ENCODE measurements at regions not wholly inside any gene's neighbourhood (a gene's known extent, or its start where the extent isn't known, plus 50 kb on each side); places are given as distances from the start of the nearest gene placed in this dataset.

GRCh38 chr3:72375237-72376076, 472.8 kb downstream of the SHQ1 start:
- TF ChIP-seq CTCF (conservative IDR thresholded peaks at IDR 0.05; ENCODE audit: low read depth in 2 of 2) (no peak), EZH2 (IDR thresholded peaks at IDR 0.05; ENCODE audit: low read depth, unreplicated experiment) (no peak), CREB1 (CRISPR knock-in tag; IDR thresholded peaks at IDR 0.05; ENCODE audit: low read depth) (no peak), JUNB (IDR thresholded peaks at IDR 0.05; ENCODE audit: unreplicated experiment) (no peak), EZH2phosphoT487 (IDR thresholded peaks at IDR 0.05; ENCODE audit: unreplicated experiment) (no peak), POLR2AphosphoS5 (IDR thresholded peaks at IDR 0.05; ENCODE audit: low read depth) (no peak), REST (IDR thresholded peaks at IDR 0.05; ENCODE audit: unreplicated experiment) (no peak), ZNF114 (CRISPR knock-in tag; IDR thresholded peaks at IDR 0.05) (no peak), ZNF462 (CRISPR knock-in tag; IDR thresholded peaks at IDR 0.05) (no peak), ZNF331 (CRISPR knock-in tag; IDR thresholded peaks at IDR 0.05; ENCODE audit: low read depth) (no peak), NANOG (IDR thresholded peaks at IDR 0.05; ENCODE audit: borderline replicate concordance) (no peak)
